NCI-H1694 treated with DMSO at 0.1 percent for 48 hours (cell line): ENCODE measurements at regions not wholly inside any gene's neighbourhood (a gene's known extent, or its start where the extent isn't known, plus 50 kb on each side); places are given as distances from the start of the nearest gene placed in this dataset.

ENCODE experiments used
- DNase-seq: peaks from one replicate; lab custom pipeline; 2025; lab: John Stamatoyannopoulos, UW

DNA sequence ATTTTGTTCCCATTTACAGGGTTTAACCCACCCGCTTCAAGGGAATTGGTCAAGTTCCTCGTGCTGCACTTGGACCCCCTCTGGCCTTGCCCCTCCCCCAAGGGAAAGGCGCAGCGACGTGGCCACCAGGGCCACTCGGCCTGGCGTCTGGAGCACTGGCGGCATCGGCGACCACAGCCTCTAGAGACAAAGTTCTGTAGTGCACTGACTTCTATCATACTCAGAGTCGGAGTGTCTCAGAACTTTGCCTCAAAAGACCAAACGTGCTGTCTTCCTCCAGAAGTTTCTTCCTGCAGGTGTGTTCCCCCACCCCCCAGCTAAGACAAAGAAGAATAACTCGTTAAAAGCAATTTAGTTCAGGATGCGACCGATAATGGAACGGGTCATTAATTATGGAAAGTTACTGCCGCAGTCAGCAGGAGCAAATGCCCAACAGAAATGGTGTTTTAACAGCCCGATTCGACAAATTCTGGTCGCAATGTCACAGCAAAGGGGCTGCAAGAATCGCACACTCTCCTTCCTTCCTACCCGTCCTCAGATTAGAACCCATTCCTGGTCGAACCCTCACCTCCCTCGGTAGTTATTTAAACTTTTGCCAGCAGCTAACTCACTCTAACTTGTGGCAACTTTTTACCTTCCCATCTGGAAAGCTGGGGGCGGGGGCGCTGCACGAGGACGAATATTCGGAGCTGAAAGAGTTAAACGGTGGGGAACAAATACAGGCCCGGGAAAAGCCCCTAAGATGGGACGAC, 202.1 kb upstream of the NFE2L3 start:
- DNase-seq = no peak

- DNase-seq = peak; percentile 94
These were observed 201.2 kb upstream of the NFE2L3 start for GRCh38 chr7:25950488-25951413.

- DNase-seq = no peak
These were observed 200.4 kb upstream of the NFE2L3 start for GRCh38 chr7:25951414-25952260.

- DNase-seq = no peak
These were observed 199.5 kb upstream of the NFE2L3 start for GRCh38 chr7:25952261-25953057.

- no peak for DNase-seq
These were observed 198.1 kb upstream of the NFE2L3 start for GRCh38 chr7:25953859-25954258.

GRCh38 chr7:25954395-25954794, 197.6 kb upstream of the NFE2L3 start:
- no peak for DNase-seq

DNA sequence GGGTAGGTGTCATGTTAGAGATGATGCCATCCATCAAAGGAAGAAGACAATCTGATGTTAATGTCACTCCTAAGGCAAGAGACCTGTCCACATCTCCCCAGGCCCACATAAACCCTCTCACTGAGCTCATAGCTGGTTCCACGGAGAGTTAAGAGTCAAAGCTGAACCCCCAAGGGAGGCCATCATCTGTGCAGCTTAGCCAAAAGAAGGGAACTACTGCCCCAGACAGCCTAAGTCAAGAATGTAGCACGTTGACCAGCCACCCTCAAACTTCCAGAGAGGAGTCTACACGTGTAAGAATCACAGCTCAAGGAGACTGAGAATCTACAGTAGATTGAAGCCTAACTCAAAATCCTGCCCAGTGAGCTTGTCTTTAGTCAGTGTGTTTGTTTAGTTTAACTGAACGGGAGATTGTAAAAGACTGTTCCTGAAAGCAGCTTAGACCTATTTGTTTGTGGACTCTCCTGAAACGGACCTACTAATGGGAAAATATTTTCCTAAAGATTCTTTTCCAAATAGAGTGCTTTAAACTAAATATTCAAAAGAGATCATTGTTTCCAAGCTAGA, 192.7 kb upstream of the NFE2L3 start:
- no peak for DNase-seq

- DNase-seq = no peak
These were observed 188.3 kb upstream of the NFE2L3 start for GRCh38 chr7:25963733-25964132.

- no peak for DNase-seq
These were observed 187.5 kb upstream of the NFE2L3 start for GRCh38 chr7:25964483-25964991.

DNA sequence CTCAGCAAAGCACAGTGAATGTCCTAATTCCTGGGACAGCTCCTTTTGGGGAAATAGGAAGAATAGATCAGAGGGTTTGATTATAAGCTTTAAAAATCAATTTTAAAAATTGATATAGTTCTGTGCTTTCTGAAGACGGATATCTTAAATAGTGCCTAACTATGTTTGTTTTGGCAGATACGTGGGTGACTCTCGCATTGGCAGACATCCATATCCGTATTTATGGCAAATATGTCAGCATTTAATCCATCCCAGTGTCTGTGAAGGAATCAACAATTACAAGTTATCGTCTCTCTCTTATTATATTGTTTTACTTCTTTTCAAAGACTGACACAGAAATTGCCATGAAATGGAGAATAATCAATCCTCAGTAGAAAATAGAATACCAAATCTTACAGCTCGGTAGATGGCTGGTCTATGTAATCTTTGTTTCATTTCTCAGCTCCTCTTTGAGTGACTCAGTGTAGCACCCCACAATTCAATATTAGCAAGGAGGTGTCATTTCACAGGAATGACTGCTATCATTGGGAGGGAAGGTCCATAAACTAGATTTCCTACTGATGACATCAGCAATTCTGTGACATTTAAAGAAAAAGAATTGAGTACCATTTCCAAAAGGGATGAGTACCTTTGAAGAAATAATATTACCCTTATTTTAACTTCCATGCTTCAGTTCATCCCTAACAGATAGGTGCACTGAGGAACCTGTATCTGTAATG, 186.4 kb upstream of the NFE2L3 start:
- DNase-seq = no peak

- no peak for DNase-seq
These were observed 185.5 kb upstream of the NFE2L3 start for GRCh38 chr7:25966469-25966868.

DNA sequence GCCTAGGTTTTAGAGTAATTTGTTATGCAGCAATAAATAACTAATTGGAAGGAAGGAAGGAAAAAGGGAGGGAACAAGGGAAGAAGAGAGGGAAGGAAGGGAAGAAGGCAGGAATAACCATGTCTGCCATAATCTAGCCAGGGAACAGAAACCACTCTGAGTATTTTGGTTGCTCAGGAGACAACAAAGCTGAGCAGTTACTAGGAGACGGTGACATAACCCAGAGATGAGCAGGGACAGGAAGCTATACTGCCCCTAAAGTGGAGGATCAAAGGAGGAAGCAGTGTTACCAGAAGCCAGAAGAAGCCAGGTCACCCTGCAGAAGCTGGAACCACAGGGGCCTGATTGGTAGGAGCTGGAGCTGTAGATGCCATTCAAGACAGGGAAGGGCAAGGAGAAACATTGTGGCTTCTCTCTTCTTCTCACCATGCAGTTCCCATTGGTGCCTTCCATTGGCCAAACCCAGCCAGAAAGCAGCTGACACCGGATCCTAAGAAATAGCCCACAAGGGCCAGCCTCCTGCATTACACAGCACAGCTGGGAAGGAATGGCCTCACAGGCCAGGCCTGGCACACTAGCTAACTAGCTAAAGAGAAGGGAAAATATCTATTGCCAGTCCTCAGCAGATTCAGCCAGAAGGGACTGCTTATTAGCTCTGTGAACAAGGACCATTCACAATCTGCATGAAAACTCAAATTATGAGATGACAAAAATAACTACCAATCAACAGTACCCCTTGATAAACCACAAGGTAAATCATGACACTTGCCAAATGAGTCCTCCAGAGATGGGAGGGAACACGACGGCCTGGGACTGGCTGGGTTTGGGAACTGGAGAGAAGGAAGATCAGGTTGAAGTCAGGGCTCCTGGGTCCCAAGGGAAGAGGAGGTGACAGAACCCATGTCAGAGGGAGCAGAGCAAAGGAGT, 184.5 kb upstream of the NFE2L3 start:
- DNase-seq = no peak

DNA sequence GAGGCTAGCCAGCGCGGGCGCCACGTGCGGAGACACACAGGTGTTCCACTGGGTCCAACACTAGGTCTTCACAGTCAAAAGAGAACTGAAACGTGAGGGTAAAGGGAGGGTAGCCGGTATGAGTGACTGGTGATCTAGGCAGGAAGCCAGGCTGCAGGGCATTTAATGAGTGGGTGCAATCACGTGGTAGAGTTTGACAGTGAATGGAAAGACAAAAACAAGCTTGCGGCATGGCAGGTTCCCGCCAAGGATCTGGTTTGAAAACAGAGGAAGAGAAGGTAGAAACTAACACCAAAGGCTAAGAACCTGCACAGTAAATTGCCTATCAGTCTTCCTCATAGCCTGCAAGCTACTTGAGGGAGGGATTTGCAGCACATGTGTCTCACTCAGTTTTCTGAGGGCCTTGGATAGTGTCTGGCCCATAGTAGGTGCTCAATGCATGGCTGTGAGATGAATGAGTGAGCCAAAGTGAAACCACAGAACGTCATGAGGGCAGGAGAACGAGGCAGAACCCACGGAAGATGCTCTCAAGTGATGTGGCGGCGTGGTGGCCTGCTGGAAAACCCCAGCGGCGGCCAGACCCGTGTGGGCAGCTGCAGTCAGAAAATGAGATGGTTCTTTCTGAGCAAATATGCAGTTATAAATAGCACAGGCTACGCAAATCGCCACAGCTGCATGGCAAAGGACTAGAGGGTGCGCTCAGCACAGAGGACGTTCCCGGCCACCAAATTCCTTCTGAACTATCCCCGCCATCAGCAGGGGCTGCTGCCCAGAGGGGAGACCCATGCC, 183.6 kb upstream of the NFE2L3 start:
- no peak for DNase-seq

GRCh38 chr7:25970356-25970755, 181.6 kb upstream of the NFE2L3 start:
- no peak for DNase-seq

DNA sequence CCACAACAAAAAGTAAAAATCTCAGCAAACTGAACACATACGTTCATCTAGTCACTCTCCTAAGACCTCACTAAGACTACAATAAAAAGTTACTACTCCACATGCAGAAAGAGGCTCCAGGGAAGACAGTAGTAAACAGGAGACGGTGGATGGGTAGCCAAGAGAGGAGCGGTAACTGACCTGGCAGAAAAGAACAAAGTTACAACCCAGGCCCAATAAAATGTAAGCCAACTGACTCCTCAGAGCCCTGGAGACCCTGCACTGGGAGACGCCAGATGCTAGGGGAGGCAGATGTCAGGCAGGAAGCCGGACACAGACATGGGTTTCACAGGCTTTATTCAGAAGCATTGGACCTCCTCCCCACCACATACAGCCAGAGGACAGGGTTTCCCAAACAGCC, 181.1 kb upstream of the NFE2L3 start:
- no peak for DNase-seq

DNA sequence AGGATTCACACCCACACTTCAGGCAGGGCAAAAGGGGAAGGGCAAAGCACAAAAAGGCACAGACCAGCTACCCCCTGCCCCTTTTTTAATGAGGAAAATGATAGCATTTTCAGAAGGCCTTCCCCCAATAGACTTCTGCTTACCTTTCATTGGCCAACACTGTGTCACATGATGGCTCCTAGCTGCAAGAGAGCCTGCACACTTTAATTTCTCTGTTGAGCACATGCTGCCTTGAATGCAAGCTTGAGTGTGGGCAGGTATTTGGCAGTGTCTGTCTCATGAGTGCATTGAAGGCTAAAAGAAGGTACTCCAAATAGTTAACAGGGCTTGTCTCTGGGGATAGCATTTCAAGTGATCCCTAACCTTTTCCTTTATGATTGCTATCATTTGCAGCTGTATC, 175.4 kb upstream of the NFE2L3 start:
- DNase-seq = no peak

DNA sequence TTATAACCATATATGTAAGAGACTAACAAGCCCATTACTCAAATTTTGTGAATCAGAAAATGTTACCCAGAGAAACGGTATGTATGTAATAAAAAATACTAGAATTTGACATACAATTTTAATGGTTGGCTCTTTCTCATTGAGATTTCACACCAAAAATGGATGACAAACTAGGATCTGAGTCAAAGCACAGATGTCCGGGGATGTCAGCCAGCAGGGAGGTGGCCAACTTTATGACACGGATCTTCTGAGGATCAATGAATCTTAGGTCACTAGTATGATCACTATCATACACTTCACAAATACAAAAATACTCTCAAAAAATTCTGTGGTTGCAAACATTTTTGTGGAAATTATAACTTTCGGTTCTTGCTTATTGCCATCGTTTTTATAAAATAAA, 173.5 kb upstream of the NFE2L3 start:
- DNase-seq = no peak

GRCh38 chr7:25979605-25980004, 172.4 kb upstream of the NFE2L3 start:
- DNase-seq = no peak
